ENCODE measurements at regions not wholly inside any gene's neighbourhood (a gene's known extent, or its start where the extent isn't known, plus 50 kb on each side); places are given as distances from the start of the nearest gene placed in this dataset.

DNA sequence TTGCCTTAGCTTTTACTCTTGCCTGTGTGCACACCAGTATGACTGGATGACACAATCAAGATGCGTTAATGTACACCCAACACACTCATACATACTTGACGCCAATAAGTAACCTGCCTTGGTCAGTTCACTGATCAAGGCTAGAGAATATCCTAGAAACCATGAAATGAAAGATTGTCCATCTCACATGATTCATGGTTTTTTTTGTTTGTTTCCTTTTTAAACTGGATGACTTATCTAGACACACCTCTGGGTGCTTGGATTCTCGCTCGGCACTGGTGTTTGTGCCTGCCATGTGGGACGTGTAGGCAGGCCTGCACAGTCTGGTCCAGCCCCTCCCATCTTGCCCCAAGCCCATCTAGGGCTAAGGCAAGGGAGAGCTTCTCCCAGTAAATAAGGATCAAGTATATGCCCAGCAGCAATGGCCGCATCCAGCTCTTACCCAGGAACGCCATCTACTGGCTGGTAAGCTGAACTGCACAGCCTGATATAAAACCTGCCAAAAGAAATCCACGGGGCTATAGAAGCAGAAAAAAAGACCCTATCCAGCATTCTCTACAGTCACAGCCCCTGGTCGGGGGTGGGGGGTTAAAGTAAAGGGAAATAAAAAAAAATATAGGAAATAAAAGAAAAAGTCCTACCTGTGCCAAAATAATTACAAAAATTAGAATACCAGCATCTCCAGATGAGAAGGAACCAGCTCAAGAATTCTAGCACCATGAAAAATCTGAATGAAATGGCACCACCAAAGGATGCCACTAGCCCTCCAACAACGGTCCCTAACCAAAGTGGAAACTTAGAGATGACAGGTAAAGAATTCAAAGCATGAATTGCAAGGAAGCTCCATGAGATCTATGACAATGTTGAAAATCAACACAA, 73.3 kb downstream of the OTOR start:
- POLR2A ChIA-PET = interaction anchor here (1.4 kb wide), 1 partner anchor 18 kb away, joined by 7 read pairs; no protein-coding TSS in a partner anchor
- 34% methylated on average over 10 of the region's 10 CpGs for WGBS (ENCODE audit: low lambda C conversion rate)
- DNase-seq = peak; percentile 47

DNA sequence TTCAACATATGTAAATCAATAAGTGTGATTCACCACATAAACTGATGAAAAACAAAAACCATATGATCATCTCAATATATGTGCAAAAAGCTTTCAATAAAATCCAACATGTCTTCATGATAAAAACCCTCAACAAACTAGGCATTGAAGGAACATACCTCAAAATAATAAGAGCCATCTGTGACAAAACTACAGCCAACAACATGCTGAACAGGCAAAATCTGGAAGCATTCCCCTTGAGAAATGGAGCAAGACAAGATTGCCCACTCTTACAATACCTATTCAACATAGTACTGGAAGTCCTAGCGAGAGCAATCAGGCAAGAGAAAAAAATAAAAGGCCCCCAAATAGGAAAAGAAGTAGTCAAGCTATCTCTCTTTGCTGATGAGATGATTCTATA, 76.5 kb downstream of the OTOR start:
- H3K9me3 ChIP-seq = no peaks in the 10 kb centered on the region
- no peak overlapping the region for H2AFZ ChIP-seq (ENCODE audit: low read depth)
- H3K9ac ChIP-seq = no peak overlapping the region
- H3F3A ChIP-seq (replicated peaks; ENCODE audit: insufficient read depth) = no peaks in the 10 kb centered on the region
- WGBS (ENCODE audit: low lambda C conversion rate) = 4% methylated on average over 1 of the region's 1 CpG
- no peaks in the 10 kb centered on the region for H3K36me3 ChIP-seq (replicated peaks in 1 of 2; ENCODE audit: control insufficient read depth in 1 of 2, insufficient read depth in 2 of 2, low read length in 1 of 2)
- no peak overlapping the region for H3K27ac ChIP-seq (ENCODE audit: low read depth in 2 of 2, low read length in 1 of 2)
- DNase-seq = no peak
- TF ChIP-seq RFX5 (IDR thresholded peaks at IDR 0.05; ENCODE audit: low read length) (no peak), CHD2 (IDR thresholded peaks at IDR 0.05; ENCODE audit: low read length, partially characterized antibody) (no peak), GABPA (IDR thresholded peaks at IDR 0.05; ENCODE audit: low read depth) (no peak), MXI1 (IDR thresholded peaks at IDR 0.05; ENCODE audit: low read depth, low read length) (no peak), RXRA (IDR thresholded peaks at IDR 0.05; ENCODE audit: borderline replicate concordance, low read depth) (no peak), NRF1 (IDR thresholded peaks at IDR 0.05; ENCODE audit: low read depth, low read length) (no peak), SIN3A (IDR thresholded peaks at IDR 0.05; ENCODE audit: borderline replicate concordance, low read depth, low read length) (no peak), NFIC (IDR thresholded peaks at IDR 0.05; ENCODE audit: borderline replicate concordance) (no peak)
- TF ChIP-seq, protein P1, sequence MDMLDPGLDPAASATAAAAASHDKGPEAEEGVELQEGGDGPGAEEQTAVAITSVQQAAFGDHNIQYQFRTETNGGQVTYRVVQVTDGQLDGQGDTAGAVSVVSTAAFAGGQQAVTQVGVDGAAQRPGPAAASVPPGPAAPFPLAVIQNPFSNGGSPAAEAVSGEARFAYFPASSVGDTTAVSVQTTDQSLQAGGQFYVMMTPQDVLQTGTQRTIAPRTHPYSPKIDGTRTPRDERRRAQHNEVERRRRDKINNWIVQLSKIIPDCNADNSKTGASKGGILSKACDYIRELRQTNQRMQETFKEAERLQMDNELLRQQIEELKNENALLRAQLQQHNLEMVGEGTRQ (IDR thresholded peaks at IDR 0.05; ENCODE audit: borderline replicate concordance, low read depth, low read length) = no peak
- TF ChIP-seq, protein P2, sequence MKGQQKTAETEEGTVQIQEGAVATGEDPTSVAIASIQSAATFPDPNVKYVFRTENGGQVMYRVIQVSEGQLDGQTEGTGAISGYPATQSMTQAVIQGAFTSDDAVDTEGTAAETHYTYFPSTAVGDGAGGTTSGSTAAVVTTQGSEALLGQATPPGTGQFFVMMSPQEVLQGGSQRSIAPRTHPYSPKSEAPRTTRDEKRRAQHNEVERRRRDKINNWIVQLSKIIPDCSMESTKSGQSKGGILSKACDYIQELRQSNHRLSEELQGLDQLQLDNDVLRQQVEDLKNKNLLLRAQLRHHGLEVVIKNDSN (IDR thresholded peaks at IDR 0.05; ENCODE audit: borderline replicate concordance, low read depth) = no peak
- H3K4me2 ChIP-seq = no peak overlapping the region
- no peaks in the 10 kb centered on the region for H4K20me1 ChIP-seq (ENCODE audit: insufficient read depth)
- no peaks in the 10 kb centered on the region for H3K4me1 ChIP-seq (ENCODE audit: control insufficient read depth in 1 of 2, insufficient read depth in 2 of 2, low read depth in 1 of 2, low read length in 1 of 2)
- ChIA-PET POLR2A (no interaction called here), CTCF (interaction anchor here (1.0 to 5.7 kb wide), 3 partner anchors 9 to 22 kb away, joined by 3 to 29 read pairs (median 4); no protein-coding TSS in a partner anchor)
- no peaks in the 10 kb centered on the region for H3K9me2 ChIP-seq
- H3K27me3 ChIP-seq (ENCODE audit: insufficient read depth) = no peaks in the 10 kb centered on the region
- H3K79me2 ChIP-seq (ENCODE audit: insufficient read depth) = no peaks in the 10 kb centered on the region
- H3K4me3 ChIP-seq (ENCODE audit: low read depth in 2 of 2, low read length in 1 of 2) = no peak overlapping the region

More for the DNA sequence above, 73.3 kb downstream of the OTOR start:
- H3K27me3 ChIP-seq (ENCODE audit: insufficient read depth) = no peaks in the 10 kb centered on the region
- no peaks in the 10 kb centered on the region for H3K36me3 ChIP-seq (replicated peaks in 1 of 2; ENCODE audit: control insufficient read depth in 1 of 2, insufficient read depth in 2 of 2, low read length in 1 of 2)
- no peak overlapping the region for H3K27ac ChIP-seq (ENCODE audit: low read depth in 2 of 2, low read length in 1 of 2)
- CTCF ChIA-PET = interaction anchor here (0.6 to 13.4 kb wide), 22 partner anchors 8 to 618 kb away, joined by 3 to 300 read pairs (median 5); no protein-coding TSS in a partner anchor
- no peak overlapping the region for H3K4me2 ChIP-seq
- no peak overlapping the region for H3K9ac ChIP-seq
- H3K9me2 ChIP-seq = no peaks in the 10 kb centered on the region
- H3F3A ChIP-seq (replicated peaks; ENCODE audit: insufficient read depth) = no peaks in the 10 kb centered on the region
- no peaks in the 10 kb centered on the region for H3K4me1 ChIP-seq (ENCODE audit: control insufficient read depth in 1 of 2, insufficient read depth in 2 of 2, low read depth in 1 of 2, low read length in 1 of 2)
- no peaks in the 10 kb centered on the region for H4K20me1 ChIP-seq (ENCODE audit: insufficient read depth)
- H3K79me2 ChIP-seq (ENCODE audit: insufficient read depth) = no peaks in the 10 kb centered on the region
- TF ChIP-seq SMC3 (IDR thresholded peaks at IDR 0.05; ENCODE audit: low read depth, low read length) = peak; percentile 61
- no peak for TF ChIP-seq RXRA (IDR thresholded peaks at IDR 0.05; ENCODE audit: borderline replicate concordance, low read depth)
- TF ChIP-seq, protein P3, sequence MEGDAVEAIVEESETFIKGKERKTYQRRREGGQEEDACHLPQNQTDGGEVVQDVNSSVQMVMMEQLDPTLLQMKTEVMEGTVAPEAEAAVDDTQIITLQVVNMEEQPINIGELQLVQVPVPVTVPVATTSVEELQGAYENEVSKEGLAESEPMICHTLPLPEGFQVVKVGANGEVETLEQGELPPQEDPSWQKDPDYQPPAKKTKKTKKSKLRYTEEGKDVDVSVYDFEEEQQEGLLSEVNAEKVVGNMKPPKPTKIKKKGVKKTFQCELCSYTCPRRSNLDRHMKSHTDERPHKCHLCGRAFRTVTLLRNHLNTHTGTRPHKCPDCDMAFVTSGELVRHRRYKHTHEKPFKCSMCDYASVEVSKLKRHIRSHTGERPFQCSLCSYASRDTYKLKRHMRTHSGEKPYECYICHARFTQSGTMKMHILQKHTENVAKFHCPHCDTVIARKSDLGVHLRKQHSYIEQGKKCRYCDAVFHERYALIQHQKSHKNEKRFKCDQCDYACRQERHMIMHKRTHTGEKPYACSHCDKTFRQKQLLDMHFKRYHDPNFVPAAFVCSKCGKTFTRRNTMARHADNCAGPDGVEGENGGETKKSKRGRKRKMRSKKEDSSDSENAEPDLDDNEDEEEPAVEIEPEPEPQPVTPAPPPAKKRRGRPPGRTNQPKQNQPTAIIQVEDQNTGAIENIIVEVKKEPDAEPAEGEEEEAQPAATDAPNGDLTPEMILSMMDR (IDR thresholded peaks at IDR 0.05) = peak; percentile 88
- no peak for TF ChIP-seq MXI1 (IDR thresholded peaks at IDR 0.05; ENCODE audit: low read depth, low read length)
- TF ChIP-seq, protein P2 (IDR thresholded peaks at IDR 0.05; ENCODE audit: borderline replicate concordance, low read depth) = no peak
- peak; percentile 75 for TF ChIP-seq RAD21 (IDR thresholded peaks at IDR 0.05; ENCODE audit: low read length)
- peak; percentile 67; the same call in 1 of the 2 replicates for TF ChIP-seq YY1 (IDR thresholded peaks at IDR 0.05; ENCODE audit: low read depth)
- H2AFZ ChIP-seq (ENCODE audit: low read depth) = no peak overlapping the region
- no peaks in the 10 kb centered on the region for H3K9me3 ChIP-seq
- peak overlapping the region in 1 of 2 experiments; percentile 51; a peak in 1 of 4 replicates for H3K4me3 ChIP-seq (ENCODE audit: low read depth in 2 of 2, low read length in 1 of 2)

Data from SK-N-SH (cell line).